ENCODE measurements at regions not wholly inside any gene's neighbourhood (a gene's known extent, or its start where the extent isn't known, plus 50 kb on each side); places are given as distances from the start of the nearest gene placed in this dataset.

- Histone ChIP-seq H3K27me3 (ENCODE audit: control insufficient read depth in 5 of 5, insufficient read depth in 4 of 5, low read length in 5 of 5) (peaks cover 0 to 3% (median under 1%) of the 10 kb centered on the region in 5 donors), H3K4me3 (ENCODE audit: low read depth in 1 of 5, low read length in 5 of 5) (no peak overlapping the region), H3K27ac (ENCODE audit: low read depth, low read length) (no peak overlapping the region), H3K9me3 (ENCODE audit: control insufficient read depth in 5 of 5, low read length in 5 of 5) (peaks cover 2 to 16% (median 14%) of the 10 kb centered on the region in 5 donors), H3K4me1 (ENCODE audit: control insufficient read depth in 5 of 5, insufficient read depth in 5 of 5, low read length in 5 of 5) (no peaks in the 10 kb centered on the region), H3K36me3 (ENCODE audit: control insufficient read depth in 5 of 5, insufficient read depth in 5 of 5, low read length in 5 of 5) (no peaks in the 10 kb centered on the region), H3K9ac (ENCODE audit: low read length in 5 of 5) (no peak overlapping the region)
Observed at GRCh38 chr22:47232753-47233152, 470.3 kb downstream of the TBC1D22A start.

- no peak overlapping the region for H3K27ac ChIP-seq (ENCODE audit: low read depth, low read length)
- H3K9me3 ChIP-seq (ENCODE audit: control insufficient read depth in 5 of 5, low read length in 5 of 5) = peaks cover 2 to 16% (median 14%) of the 10 kb centered on the region in 5 donors
- no peak overlapping the region for H3K4me3 ChIP-seq (ENCODE audit: low read depth in 1 of 5, low read length in 5 of 5)
- H3K27me3 ChIP-seq (ENCODE audit: control insufficient read depth in 5 of 5, insufficient read depth in 4 of 5, low read length in 5 of 5) = peaks cover 0 to 3% (median 0%) of the 10 kb centered on the region in 5 donors
- no peaks in the 10 kb centered on the region for H3K4me1 ChIP-seq (ENCODE audit: control insufficient read depth in 5 of 5, insufficient read depth in 5 of 5, low read length in 5 of 5)
- H3K36me3 ChIP-seq (ENCODE audit: control insufficient read depth in 5 of 5, insufficient read depth in 5 of 5, low read length in 5 of 5) = no peaks in the 10 kb centered on the region
- H3K9ac ChIP-seq (ENCODE audit: low read length in 5 of 5) = no peak overlapping the region
Observed at GRCh38 chr22:47232197-47232596, 469.7 kb downstream of the TBC1D22A start.

- H3K27me3 ChIP-seq (ENCODE audit: control insufficient read depth in 5 of 5, insufficient read depth in 4 of 5, low read length in 5 of 5) = peaks cover 0 to 3% (median 0%) of the 10 kb centered on the region in 5 donors
- H3K9me3 ChIP-seq (ENCODE audit: control insufficient read depth in 5 of 5, low read length in 5 of 5) = peaks cover 2 to 16% (median 14%) of the 10 kb centered on the region in 5 donors
- H3K4me1 ChIP-seq (ENCODE audit: control insufficient read depth in 5 of 5, insufficient read depth in 5 of 5, low read length in 5 of 5) = no peaks in the 10 kb centered on the region
- H3K9ac ChIP-seq (ENCODE audit: low read length in 5 of 5) = no peak overlapping the region
- H3K27ac ChIP-seq (ENCODE audit: low read depth, low read length) = no peak overlapping the region
- H3K36me3 ChIP-seq (ENCODE audit: control insufficient read depth in 5 of 5, insufficient read depth in 5 of 5, low read length in 5 of 5) = no peaks in the 10 kb centered on the region
- H3K4me3 ChIP-seq (ENCODE audit: low read depth in 1 of 5, low read length in 5 of 5) = no peak overlapping the region
Observed at GRCh38 chr22:47231759-47232158, 469.3 kb downstream of the TBC1D22A start.

GRCh38 chr22:47230741-47231140 lies 468.3 kb downstream of the TBC1D22A start:
- Histone ChIP-seq H3K36me3 (ENCODE audit: control insufficient read depth in 5 of 5, insufficient read depth in 5 of 5, low read length in 5 of 5) (no peaks in the 10 kb centered on the region), H3K27me3 (ENCODE audit: control insufficient read depth in 5 of 5, insufficient read depth in 4 of 5, low read length in 5 of 5) (peaks cover 0 to 7% (median 2%) of the 10 kb centered on the region in 5 donors), H3K4me3 (ENCODE audit: low read depth in 1 of 5, low read length in 5 of 5) (no peak overlapping the region), H3K9ac (ENCODE audit: low read length in 5 of 5) (no peak overlapping the region), H3K9me3 (ENCODE audit: control insufficient read depth in 5 of 5, low read length in 5 of 5) (peaks cover 2 to 16% (median 14%) of the 10 kb centered on the region in 5 donors), H3K4me1 (ENCODE audit: control insufficient read depth in 5 of 5, insufficient read depth in 5 of 5, low read length in 5 of 5) (no peaks in the 10 kb centered on the region), H3K27ac (ENCODE audit: low read depth, low read length) (no peak overlapping the region)

GRCh38 chr22:47230251-47230650 lies 467.8 kb downstream of the TBC1D22A start:
- Histone ChIP-seq H3K9me3 (ENCODE audit: control insufficient read depth in 5 of 5, low read length in 5 of 5) (peaks cover 2 to 16% (median 14%) of the 10 kb centered on the region in 5 donors), H3K9ac (ENCODE audit: low read length in 5 of 5) (no peak overlapping the region), H3K27ac (ENCODE audit: low read depth, low read length) (no peak overlapping the region), H3K27me3 (ENCODE audit: control insufficient read depth in 5 of 5, insufficient read depth in 4 of 5, low read length in 5 of 5) (peaks cover 0 to 7% (median 3%) of the 10 kb centered on the region in 5 donors), H3K4me1 (ENCODE audit: control insufficient read depth in 5 of 5, insufficient read depth in 5 of 5, low read length in 5 of 5) (no peaks in the 10 kb centered on the region), H3K4me3 (ENCODE audit: low read depth in 1 of 5, low read length in 5 of 5) (no peak overlapping the region), H3K36me3 (ENCODE audit: control insufficient read depth in 5 of 5, insufficient read depth in 5 of 5, low read length in 5 of 5) (no peaks in the 10 kb centered on the region)

GRCh38 chr22:47228767-47229166 lies 466.3 kb downstream of the TBC1D22A start:
- Histone ChIP-seq H3K9me3 (ENCODE audit: control insufficient read depth in 5 of 5, low read length in 5 of 5) (peaks cover 2 to 12% (median 12%) of the 10 kb centered on the region in 5 donors), H3K27ac (ENCODE audit: low read depth, low read length) (no peak overlapping the region), H3K36me3 (ENCODE audit: control insufficient read depth in 5 of 5, insufficient read depth in 5 of 5, low read length in 5 of 5) (no peaks in the 10 kb centered on the region), H3K27me3 (ENCODE audit: control insufficient read depth in 5 of 5, insufficient read depth in 4 of 5, low read length in 5 of 5) (peaks cover 0 to 7% (median 3%) of the 10 kb centered on the region in 5 donors), H3K4me3 (ENCODE audit: low read depth in 1 of 5, low read length in 5 of 5) (no peak overlapping the region), H3K4me1 (ENCODE audit: control insufficient read depth in 5 of 5, insufficient read depth in 5 of 5, low read length in 5 of 5) (no peaks in the 10 kb centered on the region), H3K9ac (ENCODE audit: low read length in 5 of 5) (no peak overlapping the region)

- no peak overlapping the region for H3K9ac ChIP-seq (ENCODE audit: low read length in 5 of 5)
- no peaks in the 10 kb centered on the region for H3K4me1 ChIP-seq (ENCODE audit: control insufficient read depth in 5 of 5, insufficient read depth in 5 of 5, low read length in 5 of 5)
- H3K27ac ChIP-seq (ENCODE audit: low read depth, low read length) = no peak overlapping the region
- H3K9me3 ChIP-seq (ENCODE audit: control insufficient read depth in 5 of 5, low read length in 5 of 5) = no peaks in the 10 kb centered on the region
- H3K36me3 ChIP-seq (ENCODE audit: control insufficient read depth in 5 of 5, insufficient read depth in 5 of 5, low read length in 5 of 5) = no peaks in the 10 kb centered on the region
- H3K4me3 ChIP-seq (ENCODE audit: low read depth in 1 of 5, low read length in 5 of 5) = no peak overlapping the region
- peaks cover 0 to 9% (median 3%) of the 10 kb centered on the region in 5 donors for H3K27me3 ChIP-seq (ENCODE audit: control insufficient read depth in 5 of 5, insufficient read depth in 4 of 5, low read length in 5 of 5)
Observed at GRCh38 chr22:47225931-47226633, 463.6 kb downstream of the TBC1D22A start.

- Histone ChIP-seq H3K4me1 (ENCODE audit: control insufficient read depth in 5 of 5, insufficient read depth in 5 of 5, low read length in 5 of 5) (no peaks in the 10 kb centered on the region), H3K9ac (ENCODE audit: low read length in 5 of 5) (no peak overlapping the region), H3K36me3 (ENCODE audit: control insufficient read depth in 5 of 5, insufficient read depth in 5 of 5, low read length in 5 of 5) (no peaks in the 10 kb centered on the region), H3K9me3 (ENCODE audit: control insufficient read depth in 5 of 5, low read length in 5 of 5) (no peaks in the 10 kb centered on the region), H3K27ac (ENCODE audit: low read depth, low read length) (no peak overlapping the region), H3K4me3 (ENCODE audit: low read depth in 1 of 5, low read length in 5 of 5) (no peak overlapping the region), H3K27me3 (ENCODE audit: control insufficient read depth in 5 of 5, insufficient read depth in 4 of 5, low read length in 5 of 5) (peaks cover 0 to 9% (median 3%) of the 10 kb centered on the region in 5 donors)
Observed at GRCh38 chr22:47225080-47225930, 462.9 kb downstream of the TBC1D22A start.
